GM21423 (cell line): ENCODE measurements at regions not wholly inside any gene's neighbourhood (a gene's known extent, or its start where the extent isn't known, plus 50 kb on each side); places are given as distances from the start of the nearest gene placed in this dataset.
"Not testable (repeated sequence)": the region's sequence is repeated elsewhere in the genome, so short reads cannot be mapped to it uniquely, and the experiment has no call there.

ENCODE experiments used
- ATAC-seq: cut with Tn5 transposase; IDR thresholded peaks from one replicate; pipeline ENCODE4 v1.9.1; 2021; ENCODE audit warnings: mild to moderate bottlenecking, moderate library complexity; ENCODE audit not compliant: unreplicated experiment

DNA sequence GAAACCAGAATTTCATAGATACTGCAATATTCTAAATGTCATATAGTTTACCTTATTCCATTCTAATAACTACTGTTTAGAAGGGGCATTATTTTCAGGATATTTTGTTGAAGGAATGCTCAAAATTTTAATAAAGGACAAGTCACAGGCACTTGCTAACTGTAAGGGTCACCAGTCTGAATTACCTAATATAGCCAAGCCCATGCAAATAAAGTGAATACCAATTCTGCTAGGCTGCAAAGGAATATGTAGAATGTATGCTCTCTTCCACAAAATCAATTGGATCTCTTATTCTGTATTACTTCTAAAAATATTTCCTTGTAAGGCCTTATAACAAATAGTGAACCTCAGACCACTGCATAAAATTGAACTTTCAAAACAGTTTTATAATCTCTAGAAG lies 52.3 kb upstream of the FAT4 start:
- no peak for ATAC-seq

DNA sequence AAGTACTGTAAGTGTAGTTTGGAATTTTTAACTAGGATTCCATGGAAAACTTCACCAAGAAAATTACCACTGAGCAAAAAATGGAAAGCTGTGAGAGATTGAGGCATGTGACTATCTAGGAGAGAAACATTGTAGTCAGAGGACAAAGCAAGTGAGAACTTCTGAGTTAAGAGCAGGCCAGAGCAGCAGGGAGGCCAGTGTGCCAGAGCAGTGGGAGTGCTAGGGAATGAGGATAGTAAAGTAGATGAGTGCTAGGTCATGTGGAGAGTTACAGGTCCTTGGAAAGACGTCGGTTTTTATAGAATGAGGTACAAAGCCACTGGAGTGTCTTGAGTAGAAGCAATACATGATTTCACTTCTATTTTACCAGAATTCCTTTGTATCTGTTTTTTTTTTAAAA lies 52.7 kb upstream of the FAT4 start:
- ATAC-seq, result no peak

GRCh38 chr4:125254106-125254505 lies 60.6 kb upstream of the FAT4 start:
- no peak for ATAC-seq

- ATAC-seq, result no peak
Observed at GRCh38 chr4:125244848-125245450, 69.8 kb upstream of the FAT4 start.

DNA sequence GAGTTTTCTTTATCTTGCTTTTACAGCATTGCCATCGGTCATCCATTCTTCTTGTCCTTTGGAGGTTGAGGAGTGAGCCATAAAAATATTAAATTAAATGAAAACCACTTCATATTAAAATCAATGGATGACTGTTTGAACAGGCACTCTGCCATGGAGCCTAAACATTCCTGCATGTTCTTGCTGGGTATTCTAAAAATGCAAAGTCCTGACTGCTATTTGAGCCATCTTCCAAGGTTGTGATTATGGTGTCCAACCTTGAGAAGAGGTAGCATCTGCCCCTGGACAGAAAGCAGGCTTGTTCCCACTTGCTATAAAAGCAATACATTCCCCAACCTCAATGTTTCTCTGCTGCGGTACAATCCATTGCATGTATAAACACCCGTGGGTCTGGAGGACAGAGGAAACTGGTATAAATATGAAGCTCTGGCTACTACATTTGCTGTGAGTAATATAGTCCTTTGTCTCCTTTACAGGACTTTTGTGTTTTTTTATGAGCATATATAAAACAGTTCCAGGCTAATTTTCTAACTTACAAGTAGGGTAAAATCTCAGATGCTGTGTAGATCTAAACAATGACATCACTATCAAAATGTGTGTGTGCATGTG lies 70.9 kb upstream of the FAT4 start:
- ATAC-seq, result no peak

GRCh38 chr4:125235971-125236370 lies 78.8 kb upstream of the FAT4 start:
- ATAC-seq, result no peak

DNA sequence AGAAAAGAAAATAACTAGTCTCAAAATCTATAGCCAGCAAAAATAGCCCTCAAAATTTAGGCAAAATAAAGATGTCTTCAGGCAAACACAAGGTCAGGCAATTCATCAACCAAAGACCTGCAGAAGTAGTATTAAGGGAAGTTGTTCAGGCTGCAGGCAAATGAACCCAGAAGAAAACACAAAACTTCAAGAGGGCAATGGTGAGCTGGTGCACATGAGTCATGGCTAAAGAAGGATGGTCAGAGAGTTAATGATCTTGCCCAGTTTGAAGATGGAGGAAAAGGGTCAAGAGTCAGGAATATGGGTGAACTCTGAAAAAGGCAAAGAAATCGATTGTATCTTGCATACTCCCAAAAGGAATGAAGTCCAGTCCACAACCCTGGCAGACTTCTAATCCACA lies 83.1 kb upstream of the FAT4 start:
- ATAC-seq, result no peak

- no peak for ATAC-seq
Observed at GRCh38 chr4:125229596-125230058, 85.1 kb upstream of the FAT4 start.

DNA sequence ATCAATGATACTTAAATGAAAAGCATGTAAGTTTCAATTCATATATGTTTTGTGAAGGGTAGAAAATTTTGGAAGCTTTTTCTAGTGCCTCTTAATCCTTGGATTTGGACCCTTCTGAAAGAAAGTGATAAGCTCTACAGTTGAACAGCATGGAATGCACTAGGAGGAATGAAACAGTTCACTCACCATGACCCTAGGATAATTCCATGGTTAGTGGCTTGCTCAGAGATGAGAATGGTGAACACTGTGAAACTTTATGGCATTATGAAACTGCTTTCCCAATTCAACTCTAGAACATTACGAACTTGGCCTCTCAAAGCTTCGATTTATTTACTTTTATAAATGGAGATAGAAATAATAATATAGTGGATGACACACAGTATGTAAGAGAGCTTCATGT lies 88.9 kb upstream of the FAT4 start:
- ATAC-seq, result no peak

GRCh38 chr4:125200556-125200955 lies 114.2 kb upstream of the FAT4 start:
- no peak for ATAC-seq

GRCh38 chr4:125198916-125199315 lies 115.8 kb upstream of the FAT4 start:
- ATAC-seq, result no peak

DNA sequence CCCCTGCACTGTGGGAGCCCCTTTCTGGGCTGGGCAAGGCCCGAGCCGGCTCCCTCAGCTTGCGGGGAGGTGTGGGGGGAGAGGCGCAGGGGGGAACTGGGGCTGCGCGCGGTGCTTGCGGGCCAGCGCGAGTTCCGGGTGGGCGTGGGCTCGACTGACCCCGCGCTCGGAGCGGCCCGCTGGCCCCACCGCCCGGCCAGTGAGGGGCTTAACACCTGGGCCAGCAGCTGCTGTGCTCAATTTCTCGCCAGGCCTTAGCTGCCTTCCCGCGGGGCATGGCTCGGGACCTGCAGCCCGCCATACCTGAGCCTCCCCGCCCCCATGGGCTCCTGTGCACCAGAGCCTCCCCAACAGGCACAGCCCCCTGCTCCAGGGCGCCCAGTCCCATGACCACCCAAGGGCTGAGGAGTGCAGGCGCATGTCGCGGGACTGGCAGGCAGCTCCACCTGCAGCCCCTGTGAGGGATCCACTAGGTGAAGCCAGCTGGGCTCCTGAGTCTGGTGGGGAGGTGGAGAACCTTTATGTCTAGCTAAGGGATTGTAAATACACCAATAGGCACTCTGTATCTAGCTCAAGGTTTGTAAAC lies 122.8 kb upstream of the FAT4 start:
- ATAC-seq, result not testable (repeated sequence)

- no peak for ATAC-seq
Observed at GRCh38 chr4:125191232-125191631, 123.5 kb upstream of the FAT4 start.

GRCh38 chr4:125187226-125188176 lies 127.3 kb upstream of the FAT4 start:
- ATAC-seq, result no peak

DNA sequence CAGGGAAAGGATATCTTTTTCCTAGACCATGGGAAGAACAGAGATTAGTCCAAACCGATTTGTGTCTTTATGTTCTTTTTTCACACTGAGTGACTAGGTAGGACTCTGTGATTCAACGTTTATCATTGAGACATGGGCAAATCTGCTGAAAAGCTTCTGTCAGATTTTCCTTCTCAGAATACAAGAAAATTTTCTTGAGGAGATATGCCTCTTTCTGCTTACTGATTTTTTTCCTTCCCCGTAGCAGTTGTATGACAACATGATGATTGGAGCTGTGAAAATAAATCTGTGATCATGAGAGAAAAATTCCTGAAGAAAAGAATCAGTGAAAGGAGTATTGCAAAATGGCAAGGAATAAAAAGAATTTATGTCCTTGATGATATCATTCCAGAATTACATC lies 130.6 kb upstream of the FAT4 start:
- no peak for ATAC-seq

- no peak for ATAC-seq
Observed at GRCh38 chr4:125181804-125182203, 133.0 kb upstream of the FAT4 start.

- no peak for ATAC-seq
Observed at GRCh38 chr4:125179727-125180126, 135.0 kb upstream of the FAT4 start.

DNA sequence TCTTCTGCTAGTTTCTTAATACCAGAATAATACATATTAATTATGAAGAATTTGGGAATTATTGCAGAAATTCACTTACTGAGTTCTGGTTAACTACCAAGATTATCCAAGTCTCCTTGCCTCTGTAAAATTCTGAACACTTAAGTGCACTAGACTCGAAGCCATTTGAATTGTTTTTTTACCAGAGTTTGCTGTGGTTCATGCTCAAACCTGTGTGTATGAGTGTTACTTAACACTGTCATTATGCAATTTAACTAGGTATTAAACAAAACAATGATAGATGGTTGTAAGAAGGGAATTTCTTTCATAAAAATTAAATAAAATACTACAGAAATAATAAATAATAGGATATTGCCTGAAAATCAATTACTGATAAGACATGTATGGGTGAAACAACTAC lies 145.6 kb upstream of the FAT4 start:
- ATAC-seq, result no peak

DNA sequence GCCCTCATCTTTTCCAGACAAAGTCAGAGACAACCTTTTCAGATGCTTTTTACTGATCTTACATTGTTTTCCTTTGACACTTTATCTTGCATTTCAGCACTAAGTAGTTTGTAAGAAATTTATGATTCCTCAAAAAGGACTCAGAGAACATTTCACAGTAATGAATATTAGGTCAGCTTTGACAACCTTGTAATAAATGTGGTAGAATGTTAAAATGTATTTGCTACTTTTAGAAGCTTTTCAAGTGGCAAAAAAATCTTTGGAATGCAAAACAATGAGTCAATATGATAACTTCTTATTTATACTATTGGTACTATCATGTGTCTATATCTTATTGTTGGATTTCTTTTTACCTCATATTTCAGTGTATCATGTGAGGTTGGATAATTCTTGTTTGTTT lies 146.2 kb upstream of the FAT4 start:
- no peak for ATAC-seq

- ATAC-seq, result not testable (repeated sequence)
Observed at GRCh38 chr4:125166012-125166411, 148.7 kb upstream of the FAT4 start.

- no peak for ATAC-seq
Observed at GRCh38 chr4:125159001-125159400, 155.8 kb upstream of the FAT4 start.
